HG03342 (cell line): ENCODE measurements at regions not wholly inside any gene's neighbourhood (a gene's known extent, or its start where the extent isn't known, plus 50 kb on each side); places are given as distances from the start of the nearest gene placed in this dataset.

Experiments
- ATAC-seq: cut with Tn5 transposase; IDR thresholded peaks from one replicate; pipeline ENCODE4 v1.9.1; 2021; ENCODE audit warnings: mild to moderate bottlenecking, moderate library complexity; ENCODE audit not compliant: unreplicated experiment

GRCh38 chr5:97834561-97834960 is 651.5 kb upstream of the RIOK2 start:
- ATAC-seq: no peak

GRCh38 chr5:97835112-97835511 is 652.1 kb upstream of the RIOK2 start:
- ATAC-seq: no peak

GRCh38 chr5:97836816-97837215 is 653.8 kb upstream of the RIOK2 start:
- no peak for ATAC-seq

GRCh38 chr5:97838214-97838613 is 655.2 kb upstream of the RIOK2 start:
- peak; percentile 96 for ATAC-seq

- ATAC-seq: no peak
Observed at GRCh38 chr5:97839341-97840086, 656.5 kb upstream of the RIOK2 start.

GRCh38 chr5:97840643-97841042 is 657.6 kb upstream of the RIOK2 start:
- ATAC-seq: no peak

GRCh38 chr5:97842687-97843086 is 659.6 kb upstream of the RIOK2 start:
- ATAC-seq: no peak

- no peak for ATAC-seq
Observed at GRCh38 chr5:97844797-97845196, 661.8 kb upstream of the RIOK2 start.

GRCh38 chr5:97846643-97847042 is 663.6 kb upstream of the RIOK2 start:
- no peak for ATAC-seq

GRCh38 chr5:97847920-97848631 is 665.0 kb upstream of the RIOK2 start:
- ATAC-seq: no peak

GRCh38 chr5:97851036-97851435 is 668.0 kb upstream of the RIOK2 start:
- no peak for ATAC-seq

GRCh38 chr5:97854871-97855762 is 672.1 kb upstream of the RIOK2 start:
- no peak for ATAC-seq

GRCh38 chr5:97874491-97874890 is 691.4 kb upstream of the RIOK2 start:
- no peak for ATAC-seq

- ATAC-seq: no peak
Observed at GRCh38 chr5:97876272-97876671, 693.2 kb upstream of the RIOK2 start.

- no peak for ATAC-seq
Observed at GRCh38 chr5:97877588-97877987, 694.5 kb upstream of the RIOK2 start.

- peak; percentile 95 for ATAC-seq
Observed at GRCh38 chr5:97888439-97888838, 705.4 kb upstream of the RIOK2 start.

- no peak for ATAC-seq
Observed at GRCh38 chr5:97891971-97892370, 708.9 kb upstream of the RIOK2 start.

- ATAC-seq: no peak
Observed at GRCh38 chr5:97903742-97904141, 720.7 kb upstream of the RIOK2 start.

GRCh38 chr5:97906135-97906534 is 723.1 kb upstream of the RIOK2 start:
- ATAC-seq: no peak

- no peak for ATAC-seq
Observed at GRCh38 chr5:97907646-97908400, 724.8 kb upstream of the RIOK2 start.

GRCh38 chr5:97909541-97909940 is 726.5 kb upstream of the RIOK2 start:
- ATAC-seq: no peak
